Spleen (tissue), 11 donors: ENCODE measurements at regions not wholly inside any gene's neighbourhood (a gene's known extent, or its start where the extent isn't known, plus 50 kb on each side); places are given as distances from the start of the nearest gene placed in this dataset.

Experiments used
- DNase-seq: peaks from one replicate; pipeline ENCODE4 v3.0.0-alpha.2; 2020
- H3K27ac ChIP-seq, 8 donors: fragments of 200-600 bp; sonication (generic) in 7 of 8; 1 replicate in 4 of 8; 2 replicates in 4 of 8; pipeline versions ENCODE4 v1.5.0 to v1.8.0; 2016 to 2021; ENCODE audit warnings: inconsistent platforms in 4 of 8, mild to moderate bottlenecking in 4 of 8, moderate library complexity in 1 of 8
- H3K27me3 ChIP-seq, 7 donors: fragments of 200-600 bp; sonication (generic) in 6 of 7; replicated peaks in 1 of 7; 1 replicate in 4 of 7; 2 replicates in 3 of 7; pipeline versions ENCODE4 v1.5.0 to v1.8.0; 2016 to 2021; ENCODE audit warnings: inconsistent platforms in 3 of 7, mild to moderate bottlenecking in 1 of 7
- H3K36me3 ChIP-seq, 6 donors: fragments of 200-600 bp; sonication (generic) in 5 of 6; 1 replicate in 4 of 6; 2 replicates in 2 of 6; pipeline versions ENCODE4 v1.5.0 to v1.8.0; 2016 to 2021; ENCODE audit warnings: inconsistent platforms in 2 of 6
- H3K4me1 ChIP-seq, 6 donors: fragments of 200-600 bp; sonication (generic) in 5 of 6; 1 replicate in 3 of 6; 2 replicates in 3 of 6; pipeline versions ENCODE4 v1.5.0 to v1.8.0; 2016 to 2021; ENCODE audit warnings: inconsistent platforms in 3 of 6
- H3K4me3 ChIP-seq, 8 donors: fragments of 200-600 bp; sonication (generic) in 7 of 8; 1 replicate in 4 of 8; 2 replicates in 4 of 8; pipeline versions ENCODE4 v1.5.0 to v1.8.0; 2016 to 2021; ENCODE audit warnings: inconsistent platforms in 4 of 8, mild to moderate bottlenecking in 4 of 8, moderate library complexity in 2 of 8
- H3K9me3 ChIP-seq, 8 donors: fragments of 200-600 bp; sonication (generic) in 7 of 8; 1 replicate in 4 of 8; 2 replicates in 4 of 8; pipeline versions ENCODE4 v1.5.0 to v1.8.0; 2016 to 2021; ENCODE audit warnings: inconsistent platforms in 4 of 8
- POLR2A ChIP-seq, 3 donors: fragments of 450-650 bp; IDR thresholded peaks; one replicate each; pipeline ENCODE4 v1.5.1; 2017; ENCODE audit warnings: antibody characterized with exemption in 3 of 3, mild to moderate bottlenecking in 1 of 3
- POLR2AphosphoS5 ChIP-seq, 3 donors: sonication (generic); formaldehyde crosslinking; IDR thresholded peaks; one replicate each; pipeline ENCODE4 v1.5.1; 2017; ENCODE audit warnings: antibody characterized with exemption in 3 of 3
- WGBS, 5 donors: extraction: QIAGEN DNeasy Blood & Tissue Kit in 3 of 5; methylation state at CpG; one replicate each; pipeline versions ENCODE4 v1.1.5 to v1.1.7; 2013 to 2018; 5-methylcytosine and 5-hydroxymethylcytosine counted together
- intact Hi-C: fragments of 100-400 bp; cut with DNase I; formaldehyde crosslinking; loops from one replicate; pipeline ENCODE4 v1.15.0; 2023; ENCODE audit warnings: low total_unique reads
- TF ChIP-seq, protein P1 (sequence below), 11 experiments: fragments of 200-600 bp in 7 of 11; fragments of 450-650 bp in 4 of 11; sonication (generic) in 4 of 11; IDR thresholded peaks in 8 of 11; conservative IDR thresholded peaks in 3 of 11; 1 replicate in 7 of 11; 2 replicates in 4 of 11; pipeline versions ENCODE4 v1.4.0 to v1.8.0; 2016 to 2021; ENCODE audit warnings: antibody characterized with exemption in 11 of 11, inconsistent platforms in 4 of 11, mild to moderate bottlenecking in 1 of 11
- donor health status: healthy with polysubstance abuse.
- donor health status: DM: no; HTN: no; CAD: no; lungs with moderate emphysema.
- donor health status: DM: no; HTN: no; CAD: no.
- donor health status: Bipolar disorder and iron deficiency.
- donor health status: healthy.
- donor health status: DM: no; HTN: no; CAD: no.
- donor health status: DM: yes; HTN: yes; CAD: no.

GRCh38 chr11:115891581-115891980, 387.4 kb upstream of the CADM1 start:
- Histone ChIP-seq H3K27ac (no peak overlapping the region), H3K4me1 (no peaks in the 10 kb centered on the region), H3K36me3 (no peaks in the 10 kb centered on the region), H3K27me3 (no peaks in the 10 kb centered on the region), H3K4me3 (no peak overlapping the region), H3K9me3 (no peaks in the 10 kb centered on the region)
- no peak for DNase-seq
- intact Hi-C loops = no loop called here
- 5 to 22% (median 9%) methylated on average over 1 of the region's 1 CpG for WGBS, 5 donors
- no peak for TF ChIP-seq POLR2A (IDR thresholded peaks at IDR 0.05)
- TF ChIP-seq, protein P1, sequence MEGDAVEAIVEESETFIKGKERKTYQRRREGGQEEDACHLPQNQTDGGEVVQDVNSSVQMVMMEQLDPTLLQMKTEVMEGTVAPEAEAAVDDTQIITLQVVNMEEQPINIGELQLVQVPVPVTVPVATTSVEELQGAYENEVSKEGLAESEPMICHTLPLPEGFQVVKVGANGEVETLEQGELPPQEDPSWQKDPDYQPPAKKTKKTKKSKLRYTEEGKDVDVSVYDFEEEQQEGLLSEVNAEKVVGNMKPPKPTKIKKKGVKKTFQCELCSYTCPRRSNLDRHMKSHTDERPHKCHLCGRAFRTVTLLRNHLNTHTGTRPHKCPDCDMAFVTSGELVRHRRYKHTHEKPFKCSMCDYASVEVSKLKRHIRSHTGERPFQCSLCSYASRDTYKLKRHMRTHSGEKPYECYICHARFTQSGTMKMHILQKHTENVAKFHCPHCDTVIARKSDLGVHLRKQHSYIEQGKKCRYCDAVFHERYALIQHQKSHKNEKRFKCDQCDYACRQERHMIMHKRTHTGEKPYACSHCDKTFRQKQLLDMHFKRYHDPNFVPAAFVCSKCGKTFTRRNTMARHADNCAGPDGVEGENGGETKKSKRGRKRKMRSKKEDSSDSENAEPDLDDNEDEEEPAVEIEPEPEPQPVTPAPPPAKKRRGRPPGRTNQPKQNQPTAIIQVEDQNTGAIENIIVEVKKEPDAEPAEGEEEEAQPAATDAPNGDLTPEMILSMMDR (IDR thresholded peaks at IDR 0.05 in 8 of 11, conservative IDR thresholded peaks at IDR 0.05 in 3 of 11) = no peak
- no peak for TF ChIP-seq POLR2AphosphoS5 (IDR thresholded peaks at IDR 0.05)

GRCh38 chr11:115890500-115890899, 386.3 kb upstream of the CADM1 start:
- H3K9me3 ChIP-seq = no peaks in the 10 kb centered on the region
- no peaks in the 10 kb centered on the region for H3K36me3 ChIP-seq
- no peaks in the 10 kb centered on the region for H3K27me3 ChIP-seq
- H3K4me3 ChIP-seq = no peak overlapping the region
- H3K27ac ChIP-seq = no peak overlapping the region
- WGBS, 5 donors = 89 to 95% (median 90%) methylated on average over 5 of the region's 5 CpGs
- TF ChIP-seq, protein P1 (IDR thresholded peaks at IDR 0.05 in 8 of 11, conservative IDR thresholded peaks at IDR 0.05 in 3 of 11) = no peak
- TF ChIP-seq POLR2AphosphoS5 (IDR thresholded peaks at IDR 0.05) (no peak), POLR2A (IDR thresholded peaks at IDR 0.05) (no peak)
- intact Hi-C loops = no loop called here
- no peak for DNase-seq
- H3K4me1 ChIP-seq = no peaks in the 10 kb centered on the region

GRCh38 chr11:115889712-115890111, 385.5 kb upstream of the CADM1 start:
- TF ChIP-seq POLR2A (IDR thresholded peaks at IDR 0.05) = no peak
- TF ChIP-seq POLR2AphosphoS5 (IDR thresholded peaks at IDR 0.05) = no peak
- TF ChIP-seq, protein P1 (IDR thresholded peaks at IDR 0.05 in 8 of 11, conservative IDR thresholded peaks at IDR 0.05 in 3 of 11) = no peak
- H3K9me3 ChIP-seq = no peaks in the 10 kb centered on the region
- H3K27ac ChIP-seq = no peak overlapping the region
- 84 to 94% (median 86%) methylated on average over 6 of the region's 6 CpGs for WGBS, 5 donors
- DNase-seq = no peak
- H3K4me3 ChIP-seq = no peak overlapping the region
- no peaks in the 10 kb centered on the region for H3K4me1 ChIP-seq
- H3K27me3 ChIP-seq = no peaks in the 10 kb centered on the region
- intact Hi-C loops = no loop called here
- H3K36me3 ChIP-seq = no peaks in the 10 kb centered on the region

GRCh38 chr11:115887727-115888126, 383.5 kb upstream of the CADM1 start:
- H3K27me3 ChIP-seq = no peaks in the 10 kb centered on the region
- no peak overlapping the region for H3K4me3 ChIP-seq
- no peak overlapping the region for H3K27ac ChIP-seq
- no peaks in the 10 kb centered on the region for H3K9me3 ChIP-seq
- no peaks in the 10 kb centered on the region for H3K4me1 ChIP-seq
- no peak for DNase-seq
- TF ChIP-seq, protein P1 (IDR thresholded peaks at IDR 0.05 in 8 of 11, conservative IDR thresholded peaks at IDR 0.05 in 3 of 11) = no peak
- H3K36me3 ChIP-seq = no peaks in the 10 kb centered on the region
- intact Hi-C loops = no loop called here
- 79 to 89% (median 86%) methylated on average over 8 of the region's 8 CpGs for WGBS, 5 donors
